PC-3 (cell line): ENCODE measurements at regions not wholly inside any gene's neighbourhood (a gene's known extent, or its start where the extent isn't known, plus 50 kb on each side); places are given as distances from the start of the nearest gene placed in this dataset.

Experiments
- ATAC-seq: fragments of 200-7000 bp; cut with Tn5 transposase; 2 replicates; pipeline ENCODE4 v1.9.1; 2020; ENCODE audit warnings: mild to moderate bottlenecking, moderate library complexity
- BruUV-seq: library from RNA; stranded (reverse); fragments of 400-500 nt; replicated peaks from 2 replicates; lab custom pipeline; 2021; lab: Mats Ljungman, UMichigan
- CTCF ChIA-PET: fragments of 300-600 bp; sonication (Branson Sonifier 250); formaldehyde crosslinking; loops from one replicate; lab custom pipeline; 2022; ENCODE audit warnings: antibody characterized with exemption; lab: Charles Lee
- POLR2A ChIA-PET: fragments of 300-600 bp; sonication (Branson Sonifier 250); formaldehyde crosslinking; loops from one replicate; lab custom pipeline; 2022; ENCODE audit warnings: antibody characterized with exemption; ENCODE audit not compliant: unreplicated experiment; lab: Charles Lee
- DNase-seq: peaks from one replicate; pipeline ENCODE4 v3.0.0-alpha.2; 2015
- H2AFZ ChIP-seq: fragments of 300-600 bp; sonication (generic); 2 replicates; pipeline ENCODE4 v1.6.0; 2016; ENCODE audit warnings: antibody characterized with exemption, low read length
- H3F3A ChIP-seq: fragments of 300-600 bp; sonication (generic); one replicate; pipeline ENCODE4 v1.6.0; 2017; ENCODE audit warnings: antibody characterized with exemption, low read length, control low read depth, mild to moderate bottlenecking; ENCODE audit not compliant: unreplicated experiment
- H3K27ac ChIP-seq: fragments of 300-600 bp; sonication (generic); 2 replicates; pipeline ENCODE4 v1.5.1; 2016; ENCODE audit warnings: mild to moderate bottlenecking, low read length
- H3K27me3 ChIP-seq: fragments of 300-600 bp; sonication (generic); 2 replicates; pipeline ENCODE4 v1.6.1; 2016; ENCODE audit warnings: low read length, mixed read lengths
- H3K36me3 ChIP-seq: fragments of 300-600 bp; sonication (generic); 2 replicates; pipeline ENCODE4 v1.6.1; 2016; ENCODE audit warnings: low read depth, mixed run types, low read length, mixed read lengths
- H3K4me1 ChIP-seq: fragments of 300-600 bp; sonication (generic); 2 replicates; pipeline ENCODE4 v1.5.1; 2016; ENCODE audit warnings: low read length; ENCODE audit not compliant: insufficient read depth
- H3K4me2 ChIP-seq: fragments of 300-600 bp; sonication (generic); 2 replicates; pipeline ENCODE4 v1.6.0; 2016; ENCODE audit warnings: low read length
- H3K4me3 ChIP-seq: fragments of 300-600 bp; sonication (generic); 2 replicates; pipeline ENCODE4 v1.5.1; 2016; ENCODE audit warnings: mild to moderate bottlenecking, low read length, mixed read lengths
- H3K79me2 ChIP-seq: fragments of 300-600 bp; sonication (generic); 2 replicates; pipeline ENCODE4 v1.6.1; 2017; ENCODE audit warnings: low read length, mixed read lengths
- H3K9ac ChIP-seq: fragments of 300-600 bp; sonication (generic); 2 replicates; pipeline ENCODE4 v1.6.0; 2016; ENCODE audit warnings: mild to moderate bottlenecking, low read length
- H3K9me2 ChIP-seq: fragments of 300-600 bp; sonication (generic); replicated peaks from 2 replicates; pipeline ENCODE4 v1.6.1; 2016; ENCODE audit warnings: mixed run types, low read length, mixed read lengths
- H3K9me3 ChIP-seq: fragments of 300-600 bp; sonication (generic); 2 replicates; pipeline ENCODE4 v1.6.1; 2016; ENCODE audit warnings: low read length, mixed read lengths
- H4K20me1 ChIP-seq: fragments of 300-600 bp; sonication (generic); 2 replicates; pipeline ENCODE4 v1.6.1; 2016; ENCODE audit warnings: low read length, mixed read lengths
- CTCF ChIP-seq: fragments of 300-600 bp; sonication (generic); conservative IDR thresholded peaks from 2 replicates; pipeline ENCODE4 v1.5.1; 2017; ENCODE audit warnings: antibody characterized with exemption, low read depth, mild to moderate bottlenecking, low read length
- EZH2 ChIP-seq: fragments of 300-600 bp; sonication (generic); IDR thresholded peaks from one replicate; pipeline ENCODE4 v1.6.1; 2017; ENCODE audit warnings: antibody characterized with exemption, mild to moderate bottlenecking, low read length; ENCODE audit not compliant: unreplicated experiment
- EZH2phosphoT487 ChIP-seq: fragments of 300-600 bp; sonication (generic); IDR thresholded peaks from 2 replicates; pipeline ENCODE4 v1.6.1; 2018; ENCODE audit warnings: mild to moderate bottlenecking, antibody characterized with exemption, low read length, borderline replicate concordance
- intact Hi-C: fragments of 100-400 bp; cut with micrococcal nuclease; formaldehyde crosslinking; loops from 2 replicates; pipeline ENCODE4 v1.9.0; 2023

- ATAC-seq: no peak
- Histone ChIP-seq H3F3A (no peaks in the 10 kb centered on the region), H3K9ac (no peak overlapping the region), H3K27me3 (no peaks in the 10 kb centered on the region), H3K4me1 (peaks cover 29% of the 10 kb centered on the region), H2AFZ (no peak overlapping the region), H3K4me2 (no peak overlapping the region), H3K79me2 (no peaks in the 10 kb centered on the region), H3K9me3 (no peaks in the 10 kb centered on the region), H3K4me3 (no peak overlapping the region), H3K27ac (no peak overlapping the region), H3K9me2 (no peaks in the 10 kb centered on the region), H4K20me1 (no peaks in the 10 kb centered on the region), H3K36me3 (no peaks in the 10 kb centered on the region)
- intact Hi-C loops: no loop called here
- CTCF ChIA-PET: no interaction called here
- TF ChIP-seq CTCF (no peak), EZH2phosphoT487 (no peak), EZH2 (no peak)
- DNase-seq: no peak
- POLR2A ChIA-PET: no interaction called here
- no TSS peak for BruUV-seq
Measured at GRCh38 chr1:188708795-188709535, 1768.7 kb downstream of the BRINP3 start.

- CTCF ChIA-PET: no interaction called here
Measured at GRCh38 chr1:188715566-188715965, 1762.1 kb downstream of the BRINP3 start.

More at GRCh38 chr1:188715566-188715965, 1762.1 kb downstream of the BRINP3 start:
- no peaks in the 10 kb centered on the region for H3K79me2 ChIP-seq
- no TSS peak for BruUV-seq
- peak; percentile 25 for DNase-seq
- H3K4me3 ChIP-seq: no peak overlapping the region
- H3K4me1 ChIP-seq: peaks cover 15% of the 10 kb centered on the region
- H3K4me2 ChIP-seq: no peak overlapping the region
- POLR2A ChIA-PET: no interaction called here
- H3K9me3 ChIP-seq: no peaks in the 10 kb centered on the region
- no peaks in the 10 kb centered on the region for H3K9me2 ChIP-seq
- intact Hi-C loops: no loop called here
- no peak overlapping the region for H3K9ac ChIP-seq
- no peak overlapping the region for H3K27ac ChIP-seq
- H4K20me1 ChIP-seq: no peaks in the 10 kb centered on the region
- no peaks in the 10 kb centered on the region for H3F3A ChIP-seq
- no peaks in the 10 kb centered on the region for H3K27me3 ChIP-seq
- H2AFZ ChIP-seq: no peak overlapping the region
- no peak for ATAC-seq
- TF ChIP-seq CTCF (peak; percentile 45), EZH2 (no peak)
- no peaks in the 10 kb centered on the region for H3K36me3 ChIP-seq
